ENCODE measurements at regions not wholly inside any gene's neighbourhood (a gene's known extent, or its start where the extent isn't known, plus 50 kb on each side); places are given as distances from the start of the nearest gene placed in this dataset.

GRCh38 chr6:156432543-156432942 is 344.6 kb upstream of the ARID1B start:
- TF ChIP-seq CTCF (IDR thresholded peaks at IDR 0.05) (no peak), POLR2AphosphoS5 (IDR thresholded peaks at IDR 0.05) (no peak), EP300 (IDR thresholded peaks at IDR 0.05) (no peak), POLR2A (IDR thresholded peaks at IDR 0.05) (no peak)

Measured in upper lobe of left lung (tissue), 4 donors.